ENCODE measurements at regions not wholly inside any gene's neighbourhood (a gene's known extent, or its start where the extent isn't known, plus 50 kb on each side); places are given as distances from the start of the nearest gene placed in this dataset.

- no peak for DNase-seq (ENCODE audit: low read depth, low spot score)
- no peak overlapping the region for H3K4me3 ChIP-seq (ENCODE audit: low read depth, low read length)
- POLR2A ChIA-PET = no interaction called here
- TF ChIP-seq CTCF (IDR thresholded peaks at IDR 0.05; ENCODE audit: insufficient read depth, low read length, missing control alignments) = no peak
- CTCF ChIA-PET = no interaction called here
Observed at GRCh38 chr5:2183154-2184025, 300.7 kb upstream of the IRX4 start.

DNA sequence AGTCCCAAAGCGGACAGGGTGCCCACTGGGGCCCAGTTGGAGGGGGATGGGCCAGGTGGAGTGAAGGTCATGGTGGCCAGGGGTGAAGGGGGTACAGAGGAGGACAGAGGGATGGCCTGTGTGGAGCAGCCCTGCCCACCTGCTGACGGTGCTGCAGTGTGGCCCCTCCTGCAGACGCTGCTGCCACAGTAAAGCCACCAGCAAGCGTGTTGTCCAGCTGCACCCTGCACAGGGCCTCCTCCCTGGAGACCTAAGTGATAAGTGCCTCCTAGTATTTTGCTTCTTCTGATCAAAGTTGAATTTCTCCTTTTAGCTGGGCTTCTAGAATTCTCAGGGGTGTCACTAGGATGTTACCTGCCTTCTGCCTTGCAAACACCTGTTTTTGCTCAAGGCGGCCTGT is 299.3 kb upstream of the IRX4 start:
- no peak for DNase-seq (ENCODE audit: low read depth, low spot score)
- no peak overlapping the region for H3K4me3 ChIP-seq (ENCODE audit: low read depth, low read length)
- no peak for TF ChIP-seq CTCF (IDR thresholded peaks at IDR 0.05; ENCODE audit: insufficient read depth, low read length, missing control alignments)
- CTCF ChIA-PET = no interaction called here
- POLR2A ChIA-PET = no interaction called here

DNA sequence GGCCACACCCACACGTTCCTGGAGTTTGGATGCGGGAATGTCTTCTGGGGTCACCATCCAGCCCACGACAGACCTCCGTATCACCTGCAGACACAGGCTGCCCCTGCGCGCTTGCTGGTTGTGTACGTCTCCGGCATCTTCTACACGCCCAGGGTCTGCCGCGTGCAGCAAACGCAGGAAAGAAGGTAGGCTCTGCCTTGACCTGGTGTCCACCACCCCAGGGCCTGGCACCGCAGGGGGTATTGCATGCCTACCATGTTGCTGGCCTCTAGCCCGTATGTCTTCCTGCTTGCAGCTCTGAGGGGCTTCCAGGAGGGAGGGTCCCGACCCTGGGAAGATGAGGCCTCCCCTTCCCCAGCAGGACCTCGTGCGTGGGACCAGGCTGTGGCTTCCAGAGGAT is 298.8 kb upstream of the IRX4 start:
- ChIA-PET CTCF (no interaction called here), POLR2A (no interaction called here)
- H3K4me3 ChIP-seq (ENCODE audit: low read depth, low read length) = no peak overlapping the region
- no peak for DNase-seq (ENCODE audit: low read depth, low spot score)
- TF ChIP-seq CTCF (IDR thresholded peaks at IDR 0.05; ENCODE audit: insufficient read depth, low read length, missing control alignments) = no peak

GRCh38 chr5:2181149-2181548 is 298.4 kb upstream of the IRX4 start:
- H3K4me3 ChIP-seq (ENCODE audit: low read depth, low read length) = no peak overlapping the region
- ChIA-PET CTCF (no interaction called here), POLR2A (no interaction called here)
- no peak for DNase-seq (ENCODE audit: low read depth, low spot score)
- TF ChIP-seq CTCF (IDR thresholded peaks at IDR 0.05; ENCODE audit: insufficient read depth, low read length, missing control alignments) = no peak

DNA sequence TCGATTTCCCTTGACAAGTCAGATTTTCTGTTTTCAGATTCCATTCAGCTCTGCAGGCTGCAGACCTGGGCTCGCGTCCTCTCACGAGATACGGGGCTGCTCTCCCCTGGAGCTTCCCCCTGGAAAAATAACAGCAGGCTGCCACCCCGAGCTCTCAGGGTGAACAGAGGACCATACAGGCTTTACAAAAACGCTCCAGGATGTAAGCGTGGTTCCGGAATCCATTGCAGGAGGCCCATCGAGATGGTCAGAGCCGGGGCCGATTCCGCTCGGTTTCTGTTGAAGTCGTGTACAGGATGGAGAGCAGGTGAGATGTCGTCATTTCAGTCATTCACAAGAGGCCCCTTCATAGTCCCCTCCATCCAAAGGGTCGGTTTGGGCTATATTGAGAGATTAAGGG is 297.7 kb upstream of the IRX4 start:
- POLR2A ChIA-PET = no interaction called here
- CTCF ChIA-PET = no interaction called here
- no peak overlapping the region for H3K4me3 ChIP-seq (ENCODE audit: low read depth, low read length)
- no peak for TF ChIP-seq CTCF (IDR thresholded peaks at IDR 0.05; ENCODE audit: insufficient read depth, low read length, missing control alignments)
- DNase-seq (ENCODE audit: low read depth, low spot score) = no peak

GRCh38 chr5:2179861-2180260 is 297.1 kb upstream of the IRX4 start:
- POLR2A ChIA-PET = no interaction called here

More at GRCh38 chr5:2179861-2180260, 297.1 kb upstream of the IRX4 start:
- CTCF ChIA-PET = no interaction called here
- no peak overlapping the region for H3K4me3 ChIP-seq (ENCODE audit: low read depth, low read length)
- no peak for TF ChIP-seq CTCF (IDR thresholded peaks at IDR 0.05; ENCODE audit: insufficient read depth, low read length, missing control alignments)
- no peak for DNase-seq (ENCODE audit: low read depth, low spot score)
